Fibroblast of skin of right biceps (primary cell): ENCODE measurements at regions not wholly inside any gene's neighbourhood (a gene's known extent, or its start where the extent isn't known, plus 50 kb on each side); places are given as distances from the start of the nearest gene placed in this dataset.
"Not testable (repeated sequence)": the region's sequence is repeated elsewhere in the genome, so short reads cannot be mapped to it uniquely, and the experiment has no call there.

ENCODE experiments used
- DNase-seq: peaks from one replicate; pipeline ENCODE4 v3.0.0-alpha.2; 2013

GRCh38 chr12:16807731-16808130, 201.8 kb upstream of the LMO3 start:
- no peak for DNase-seq

GRCh38 chr12:16796168-16796567, 190.2 kb upstream of the LMO3 start:
- no peak for DNase-seq

DNA sequence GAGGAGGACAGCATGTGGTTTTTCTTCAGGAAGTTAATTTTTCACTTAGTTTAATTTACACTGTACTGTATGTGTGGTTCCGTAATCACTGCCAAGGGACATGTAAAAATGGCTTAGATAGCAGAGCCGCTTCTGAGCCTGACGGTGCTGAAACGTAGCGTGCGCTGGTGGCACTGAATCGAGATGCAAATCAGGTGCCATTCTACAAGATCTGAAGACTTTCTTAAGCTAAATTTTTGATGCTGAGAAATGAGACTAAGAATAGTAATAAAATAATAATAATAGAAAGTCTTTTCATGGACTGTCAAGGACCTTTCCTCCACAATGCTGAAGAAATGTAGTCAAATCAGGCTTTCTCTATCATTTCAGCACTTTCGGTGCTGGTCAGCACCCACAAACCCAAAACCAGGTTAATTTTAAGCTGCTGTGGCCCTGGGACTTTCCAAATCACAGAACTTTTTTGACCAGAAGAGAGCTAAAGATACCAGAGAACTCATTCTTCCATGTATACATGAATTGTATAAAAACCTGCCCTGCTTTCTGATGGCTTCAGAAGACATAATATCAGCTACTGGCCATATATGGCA, 183.3 kb upstream of the LMO3 start:
- no peak for DNase-seq

GRCh38 chr12:16788506-16789203, 182.7 kb upstream of the LMO3 start:
- DNase-seq, result no peak

- no peak for DNase-seq
These were observed 180.0 kb upstream of the LMO3 start for GRCh38 chr12:16785953-16786352.

DNA sequence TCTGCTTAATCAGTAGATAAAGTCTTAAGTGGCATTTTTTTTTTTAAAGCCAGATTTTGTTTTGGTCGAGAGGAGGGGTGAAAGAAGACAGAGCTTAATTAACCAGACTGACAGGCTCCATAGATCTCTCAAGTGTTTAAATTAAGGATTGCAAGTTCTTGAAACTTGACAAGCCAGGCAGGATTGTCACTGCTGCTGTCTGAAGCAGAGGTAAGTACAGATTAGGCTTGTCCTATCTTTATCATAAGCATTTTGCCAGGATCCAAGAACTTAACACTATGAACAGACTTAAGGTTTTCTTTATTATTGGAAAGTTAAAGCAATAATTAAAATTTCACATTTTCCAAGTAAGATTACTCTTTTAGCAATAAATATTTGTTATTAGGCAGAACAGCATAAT, 179.6 kb upstream of the LMO3 start:
- no peak for DNase-seq

DNA sequence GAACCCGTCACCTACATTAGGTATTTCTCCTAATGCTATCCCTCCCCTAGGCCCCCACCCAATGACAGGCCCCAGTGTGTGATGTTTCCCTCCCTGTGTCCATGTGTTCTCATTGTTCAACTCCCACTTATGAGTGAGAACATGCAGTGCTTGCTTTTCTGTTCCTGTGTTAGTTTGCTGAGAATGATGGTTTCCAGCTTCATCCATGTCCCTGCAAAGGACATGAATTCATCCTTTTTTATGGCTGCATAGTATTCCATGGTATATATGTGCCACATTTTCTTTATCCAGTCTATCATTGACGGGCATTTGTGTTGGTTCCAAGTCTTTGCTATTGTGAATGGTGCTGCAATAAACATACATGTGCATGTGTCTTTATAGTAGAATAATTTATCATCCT, 163.2 kb upstream of the LMO3 start:
- not testable (repeated sequence) for DNase-seq

DNA sequence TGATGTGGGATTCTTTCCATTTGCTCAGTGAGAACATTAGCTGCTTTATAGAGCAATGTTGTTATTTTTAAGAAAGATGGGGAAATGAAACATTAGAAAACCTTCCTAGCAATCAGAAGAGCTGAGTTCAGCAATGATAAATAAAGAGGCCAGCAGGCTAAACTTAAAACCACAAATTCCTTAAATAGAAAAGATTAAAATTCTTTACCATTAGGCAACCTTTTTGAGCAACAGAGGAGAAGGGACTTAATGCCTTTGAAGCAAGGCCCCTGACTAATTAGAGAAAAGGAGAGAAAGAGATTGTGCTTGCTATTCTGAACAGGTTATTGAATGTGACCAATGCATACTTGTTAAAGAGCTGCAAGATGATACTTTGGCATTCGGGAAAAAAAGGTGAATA, 160.8 kb upstream of the LMO3 start:
- no peak for DNase-seq

DNA sequence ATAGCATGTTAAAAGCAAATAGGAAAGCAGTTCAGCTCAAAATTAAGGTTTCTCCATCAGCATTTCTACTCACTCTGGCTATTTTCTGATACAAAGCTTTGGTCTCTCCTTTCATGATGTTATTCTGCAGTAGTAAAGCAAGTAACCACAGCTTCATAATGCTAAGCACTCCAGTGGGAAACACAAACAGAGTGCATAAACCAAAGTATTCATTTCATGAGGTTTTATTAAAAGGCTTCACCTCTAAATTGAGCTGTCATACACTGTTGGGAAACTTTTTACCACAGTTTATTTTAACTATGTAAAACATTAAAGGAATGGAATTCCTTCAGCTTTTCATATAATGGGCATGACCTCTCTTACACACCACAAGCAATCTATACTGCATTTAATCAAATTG, 157.9 kb upstream of the LMO3 start:
- no peak for DNase-seq

- no peak for DNase-seq
These were observed 151.0 kb upstream of the LMO3 start for GRCh38 chr12:16756833-16757555.

GRCh38 chr12:16730772-16731171, 124.8 kb upstream of the LMO3 start:
- no peak for DNase-seq

DNA sequence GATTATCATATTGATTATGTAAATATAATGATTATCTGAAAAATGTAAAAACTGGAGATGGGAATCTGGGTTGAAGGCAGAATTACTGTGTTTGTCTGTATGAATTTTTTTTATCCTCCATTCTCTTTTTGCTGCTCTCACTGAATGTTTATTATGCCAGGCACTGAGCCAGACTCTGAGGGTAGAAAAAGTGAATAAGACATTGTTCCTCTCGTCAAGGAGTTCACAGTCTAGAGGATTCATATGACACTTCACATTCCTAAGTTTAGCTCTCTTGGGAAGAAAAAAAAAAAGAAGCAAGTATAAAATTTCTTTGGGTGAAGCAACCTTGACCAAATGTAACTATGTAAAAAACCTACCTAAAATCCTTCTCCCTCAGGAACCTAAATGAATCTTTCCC, 120.9 kb upstream of the LMO3 start:
- no peak for DNase-seq

GRCh38 chr12:16719713-16720416, 113.9 kb upstream of the LMO3 start:
- DNase-seq, result no peak

- DNase-seq, result no peak
These were observed 111.0 kb upstream of the LMO3 start for GRCh38 chr12:16716928-16717327.

DNA sequence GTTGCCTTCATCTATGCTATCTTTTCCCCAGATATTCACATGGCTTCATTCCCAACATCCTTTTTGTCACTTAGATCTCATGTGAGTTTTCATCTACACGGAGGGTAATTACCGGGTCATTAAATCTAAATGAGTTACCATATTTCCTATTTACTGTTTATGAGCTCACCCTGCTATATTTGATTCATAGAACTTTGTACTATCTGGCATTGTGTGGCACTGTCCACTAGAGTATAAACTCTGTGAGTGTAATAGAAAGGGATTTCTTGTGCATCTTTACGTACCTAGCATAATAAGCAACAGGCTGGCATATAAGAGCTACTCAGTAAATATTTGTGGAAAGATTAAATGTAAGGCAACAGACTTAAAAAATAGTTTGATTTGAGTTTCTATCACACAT, 86.1 kb upstream of the LMO3 start:
- DNase-seq, result no peak

DNA sequence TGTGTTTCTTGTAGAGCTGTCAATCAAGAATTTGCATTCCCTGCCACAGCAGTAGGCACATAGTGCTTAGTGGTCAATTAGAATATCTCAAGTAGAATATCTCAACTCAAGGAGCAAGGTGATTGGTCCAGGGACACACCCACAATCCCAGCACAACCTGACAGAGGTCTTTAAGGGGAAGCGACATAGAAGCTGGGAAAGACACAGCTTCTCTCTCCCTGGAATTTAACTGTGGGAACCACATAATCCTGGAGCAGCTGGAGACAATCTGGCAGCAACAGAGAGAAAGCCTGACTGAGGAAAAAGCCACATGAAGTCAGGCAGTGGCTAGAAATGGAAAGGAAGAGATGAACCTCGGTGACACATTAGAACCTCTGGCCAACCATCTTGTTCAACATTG, 85.7 kb upstream of the LMO3 start:
- no peak for DNase-seq

GRCh38 chr12:16688200-16688599, 82.2 kb upstream of the LMO3 start:
- no peak for DNase-seq

GRCh38 chr12:16685107-16685506, 79.1 kb upstream of the LMO3 start:
- no peak for DNase-seq

DNA sequence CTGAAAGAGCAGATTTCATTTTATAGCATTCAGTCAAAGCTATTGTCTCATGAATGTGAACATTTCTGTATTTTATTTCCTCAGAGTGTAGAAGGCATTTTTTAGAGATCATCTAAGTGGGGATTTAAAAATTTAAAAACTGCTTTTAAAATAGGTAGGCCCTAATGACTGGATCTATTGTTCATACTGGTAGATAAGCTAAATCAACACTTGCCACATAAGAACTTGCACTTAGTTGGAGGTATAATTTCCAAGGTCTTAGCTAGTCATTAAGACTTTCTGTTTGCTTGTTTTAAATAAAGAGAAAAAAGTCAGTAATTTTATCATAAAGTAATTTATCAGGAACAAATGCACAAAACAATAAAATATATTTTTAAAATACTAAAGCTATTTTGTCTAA, 75.2 kb upstream of the LMO3 start:
- no peak for DNase-seq

DNA sequence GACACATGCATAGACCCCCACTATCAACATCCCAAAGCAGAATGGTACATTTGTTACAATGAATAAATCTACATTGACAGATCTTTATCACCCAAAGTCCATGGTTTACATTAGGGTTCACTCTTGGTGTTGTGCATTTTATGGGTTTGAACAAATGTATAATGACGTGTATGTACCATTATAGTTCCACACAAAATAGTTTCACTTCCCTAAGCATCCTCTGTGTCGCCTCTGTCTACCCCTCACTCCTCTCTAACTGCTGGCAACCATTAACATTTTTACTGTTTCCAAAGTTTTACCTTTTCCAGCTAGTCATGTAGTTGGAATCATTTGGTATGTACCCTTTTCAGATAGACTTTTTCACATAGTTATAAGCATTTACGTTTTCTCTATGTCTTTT, 69.5 kb upstream of the LMO3 start:
- DNase-seq, result no peak

DNA sequence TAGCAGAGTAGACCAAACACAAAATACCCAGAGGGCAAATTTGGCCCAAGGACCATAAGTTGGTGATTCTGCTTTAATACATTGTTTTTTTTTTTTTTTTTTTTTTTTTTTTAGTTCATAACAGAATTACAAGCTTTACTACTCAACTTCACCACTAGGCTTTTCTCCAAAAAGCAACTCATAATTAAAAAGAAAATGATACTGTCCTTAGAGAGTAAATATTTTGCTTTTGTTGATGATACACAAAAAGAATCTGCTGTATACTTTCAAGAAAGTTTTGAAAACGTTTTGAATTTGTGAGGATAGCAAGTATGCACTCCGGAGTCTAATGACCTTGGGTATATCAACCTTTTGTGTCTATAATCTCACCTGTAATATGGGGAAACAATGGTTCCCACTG, 68.9 kb upstream of the LMO3 start:
- DNase-seq, result no peak

- no peak for DNase-seq
These were observed 64.6 kb upstream of the LMO3 start for GRCh38 chr12:16670456-16671050.

GRCh38 chr12:16669756-16670155, 63.8 kb upstream of the LMO3 start:
- DNase-seq, result no peak
